HEK293T (cell line): ENCODE measurements at regions not wholly inside any gene's neighbourhood (a gene's known extent, or its start where the extent isn't known, plus 50 kb on each side); places are given as distances from the start of the nearest gene placed in this dataset.

Experiments
- ARNT ChIP-seq: fragments of 450-650 bp; IDR thresholded peaks from 2 replicates; pipeline ENCODE4 v1.6.1; 2017; ENCODE audit warnings: mild to moderate bottlenecking
- BHLHE40 ChIP-seq: fragments of 450-650 bp; IDR thresholded peaks from 2 replicates; pipeline ENCODE4 v1.6.1; 2016; ENCODE audit warnings: mild to moderate bottlenecking, moderate library complexity, borderline replicate concordance
- CTBP1 ChIP-seq: fragments of 450-650 bp; IDR thresholded peaks from 2 replicates; pipeline ENCODE4 v1.6.1; 2016; ENCODE audit warnings: borderline replicate concordance
- FOXA1 ChIP-seq: fragments of 450-650 bp; IDR thresholded peaks from 2 replicates; pipeline ENCODE4 v1.6.1; 2016; ENCODE audit warnings: mild to moderate bottlenecking
- FOXK2 ChIP-seq: fragments of 450-650 bp; IDR thresholded peaks from 2 replicates; pipeline ENCODE4 v1.6.1; 2016; ENCODE audit warnings: mild to moderate bottlenecking
- FOXM1 ChIP-seq: fragments of 450-650 bp; IDR thresholded peaks from 2 replicates; pipeline ENCODE4 v1.6.1; 2017; ENCODE audit warnings: mild to moderate bottlenecking, borderline replicate concordance
- HDGF ChIP-seq: fragments of 450-650 bp; IDR thresholded peaks from 2 replicates; pipeline ENCODE4 v1.6.1; 2017; ENCODE audit warnings: antibody characterized with exemption, borderline replicate concordance
- L3MBTL2 ChIP-seq: fragments of 450-650 bp; conservative IDR thresholded peaks from 2 replicates; pipeline ENCODE4 v1.6.1; 2016; ENCODE audit warnings: mild to moderate bottlenecking
- LEF1 ChIP-seq: fragments of 450-650 bp; IDR thresholded peaks from 2 replicates; pipeline ENCODE4 v1.6.1; 2017; ENCODE audit warnings: mild to moderate bottlenecking, borderline replicate concordance
- NFRKB ChIP-seq: fragments of 450-650 bp; IDR thresholded peaks from 2 replicates; pipeline ENCODE4 v1.6.1; 2016; ENCODE audit warnings: mild to moderate bottlenecking, moderate library complexity
- SP1 ChIP-seq: fragments of 450-650 bp; IDR thresholded peaks from 2 replicates; pipeline ENCODE4 v1.6.1; 2017
- SUZ12 ChIP-seq: fragments of 450-650 bp; IDR thresholded peaks from 2 replicates; pipeline ENCODE4 v1.6.1; 2016; ENCODE audit warnings: mild to moderate bottlenecking
- TARDBP ChIP-seq: fragments of 450-650 bp; IDR thresholded peaks from 2 replicates; pipeline ENCODE4 v1.6.1; 2016

DNA sequence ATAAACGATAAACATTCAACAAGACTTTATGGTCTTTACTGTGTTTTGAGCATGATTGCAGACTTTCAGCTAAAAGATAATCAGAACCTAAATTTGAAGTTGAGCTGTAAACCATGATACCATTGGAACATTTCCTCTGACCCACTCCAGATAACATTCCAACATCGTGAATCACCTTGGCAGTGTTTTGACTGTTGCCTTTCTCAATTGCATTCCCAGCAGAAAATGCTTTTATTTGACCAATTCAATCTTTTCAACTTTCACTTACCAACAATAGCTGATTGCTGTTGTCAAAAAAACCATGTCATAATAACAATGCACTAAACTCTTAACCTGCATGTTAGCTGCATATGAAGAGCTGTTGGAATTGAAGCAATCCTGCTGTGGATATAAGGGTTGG lies 165.5 kb downstream of the MDFIC start:
- TF ChIP-seq FOXA1 (no peak), BHLHE40 (no peak), SP1 (no peak), NFRKB (no peak), ARNT (no peak), FOXM1 (no peak), HDGF (no peak), FOXK2 (no peak), TARDBP (no peak), CTBP1 (no peak), LEF1 (no peak), L3MBTL2 (no peak), SUZ12 (no peak)
